HG03342 (cell line): ENCODE measurements at regions not wholly inside any gene's neighbourhood (a gene's known extent, or its start where the extent isn't known, plus 50 kb on each side); places are given as distances from the start of the nearest gene placed in this dataset.

Experiments used
- ATAC-seq: cut with Tn5 transposase; IDR thresholded peaks from one replicate; pipeline ENCODE4 v1.9.1; 2021; ENCODE audit warnings: mild to moderate bottlenecking, moderate library complexity; ENCODE audit not compliant: unreplicated experiment

DNA sequence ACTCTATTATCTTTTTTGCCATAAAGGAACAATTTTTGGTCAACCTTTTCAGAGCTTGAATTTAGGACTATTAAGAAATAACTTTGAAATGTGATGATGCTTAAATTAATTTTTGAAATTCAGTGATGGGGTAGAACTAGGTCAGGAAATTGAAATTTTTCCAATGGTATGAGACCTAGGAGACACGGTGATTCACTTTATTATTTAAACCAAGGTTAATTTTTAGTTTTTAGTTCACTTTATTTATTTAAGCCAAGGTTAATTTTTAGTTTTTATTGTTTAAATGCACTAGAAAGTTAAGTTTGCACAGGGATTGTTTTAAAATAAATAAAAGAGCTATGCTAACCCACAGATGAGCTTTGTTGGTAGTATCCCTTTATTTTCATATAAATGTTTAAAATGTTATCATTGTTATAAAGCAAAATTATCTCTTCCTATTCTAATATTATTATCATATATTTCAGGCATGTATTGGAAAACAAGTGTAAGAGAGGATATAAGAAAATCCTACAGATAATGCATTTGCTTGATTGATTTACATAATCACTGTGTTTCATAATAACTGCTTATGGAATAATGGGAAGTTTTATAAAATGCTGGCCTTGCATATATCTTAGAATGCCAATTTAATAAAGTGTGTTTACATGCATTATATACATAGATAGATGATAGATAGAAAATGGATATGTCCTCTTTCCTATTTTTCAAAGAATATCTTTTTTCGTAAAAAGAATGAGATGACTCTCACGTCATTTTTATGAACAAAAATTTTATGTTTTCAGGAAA is 163.6 kb downstream of the HGF start:
- no peak for ATAC-seq

GRCh38 chr7:81605493-81605892 is 164.4 kb downstream of the HGF start:
- no peak for ATAC-seq

GRCh38 chr7:81604808-81605174 is 165.1 kb downstream of the HGF start:
- ATAC-seq = no peak

GRCh38 chr7:81604075-81604807 is 165.6 kb downstream of the HGF start:
- no peak for ATAC-seq

DNA sequence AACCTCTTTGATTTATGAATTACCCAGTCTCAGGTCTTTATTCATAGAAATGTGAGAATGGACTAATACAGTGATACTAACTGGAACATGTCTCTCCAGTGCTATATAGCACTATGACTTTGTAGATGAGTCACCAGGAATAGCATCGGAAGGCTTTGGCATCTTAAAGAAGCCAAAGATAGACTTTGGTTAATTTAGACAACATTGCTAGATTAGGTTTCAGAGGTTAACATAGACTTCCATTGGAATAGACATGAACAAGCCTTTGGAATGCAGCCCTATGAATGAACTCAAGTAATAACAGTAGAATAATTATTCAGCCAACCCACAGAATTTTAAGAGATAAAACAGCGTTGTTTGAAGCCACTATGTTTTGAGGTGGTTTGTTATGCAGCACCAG is 169.2 kb downstream of the HGF start:
- ATAC-seq = no peak

DNA sequence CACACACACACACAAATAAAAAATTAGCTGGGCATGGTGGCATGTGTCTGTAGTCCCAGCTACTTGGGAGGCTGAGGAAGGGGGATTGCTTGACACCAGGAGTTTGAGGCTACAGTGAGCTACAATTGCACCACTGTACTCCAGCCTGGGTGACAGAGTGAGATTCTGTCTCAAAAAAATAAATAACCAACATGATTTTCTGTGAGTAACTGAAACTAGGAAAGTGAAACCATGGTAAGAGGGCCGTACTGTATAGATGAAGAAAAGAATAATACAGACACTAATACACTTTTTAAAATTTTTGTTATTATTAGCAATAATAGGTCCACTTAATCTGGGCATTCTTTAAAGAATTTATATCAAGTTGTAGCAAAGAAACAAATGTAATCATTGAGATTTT is 170.9 kb downstream of the HGF start:
- ATAC-seq = no peak

GRCh38 chr7:81594767-81595166 is 175.1 kb downstream of the HGF start:
- ATAC-seq = no peak

DNA sequence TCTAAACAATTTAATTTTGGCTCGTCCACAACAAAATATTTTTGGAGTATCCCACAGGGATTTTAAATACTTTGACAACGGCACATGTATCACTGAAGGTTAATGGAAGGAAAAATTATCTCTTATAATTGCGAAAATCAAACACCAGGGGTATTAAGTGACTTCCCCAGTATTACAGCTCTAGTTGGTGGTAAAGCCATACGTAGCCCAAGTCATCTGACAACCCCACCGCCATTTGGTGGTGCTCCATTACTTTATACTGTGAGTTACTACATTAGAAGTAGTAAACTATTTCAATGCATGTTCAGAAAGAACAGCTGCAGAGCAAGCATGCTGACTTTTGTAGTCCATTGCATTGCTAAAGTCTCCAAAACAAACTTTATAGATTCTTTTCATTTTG is 179.7 kb downstream of the HGF start:
- ATAC-seq = no peak

GRCh38 chr7:81584667-81585066 is 185.2 kb downstream of the HGF start:
- ATAC-seq = no peak

DNA sequence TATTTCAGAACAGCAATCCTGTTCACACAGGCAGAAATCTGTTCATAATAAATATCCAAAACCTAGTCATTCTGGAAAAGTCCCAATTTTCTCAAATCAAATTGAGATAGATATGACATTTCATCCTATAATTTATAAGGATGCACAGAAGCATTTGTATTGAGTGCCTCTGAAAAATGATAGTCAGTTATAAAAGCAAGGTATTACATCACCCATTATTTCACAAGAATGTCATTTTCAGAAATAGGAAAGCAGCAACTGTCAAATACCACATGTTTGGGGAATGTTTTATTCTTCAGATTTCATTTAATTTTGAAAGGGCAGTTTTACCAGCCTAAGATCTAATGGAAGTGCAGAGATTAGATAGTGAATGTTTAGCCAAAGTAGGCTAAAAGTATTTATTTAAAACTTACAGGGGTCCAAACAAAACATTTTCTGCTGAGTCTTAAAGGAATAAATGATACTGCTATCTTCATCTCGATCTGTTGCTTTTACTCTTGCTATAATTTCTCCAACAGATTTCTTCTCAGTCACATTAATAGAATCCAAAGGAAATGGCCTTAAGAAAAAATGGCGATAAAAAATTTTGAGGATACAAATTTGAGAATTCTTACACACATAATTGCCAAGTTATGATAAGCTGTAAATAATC is 185.8 kb downstream of the HGF start:
- no peak for ATAC-seq

DNA sequence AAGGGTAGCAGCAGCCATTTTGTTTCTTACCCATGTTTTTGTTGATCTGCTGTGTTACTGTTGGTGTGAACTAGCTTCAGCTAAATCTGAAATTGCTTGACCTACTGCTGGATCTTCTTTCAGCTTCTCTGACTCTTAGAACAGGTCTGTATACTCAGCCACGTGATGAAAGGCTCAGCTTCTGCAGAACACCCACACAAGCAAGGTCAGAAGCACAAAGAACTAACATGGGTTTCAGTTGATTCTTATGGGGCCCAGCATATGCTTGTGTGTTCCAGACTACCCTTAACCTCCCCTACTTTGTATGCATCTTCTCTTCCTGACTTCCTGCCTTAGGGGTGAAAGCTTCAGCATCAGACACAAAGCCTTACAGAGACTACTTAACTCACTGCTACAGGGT is 186.8 kb downstream of the HGF start:
- ATAC-seq = no peak

DNA sequence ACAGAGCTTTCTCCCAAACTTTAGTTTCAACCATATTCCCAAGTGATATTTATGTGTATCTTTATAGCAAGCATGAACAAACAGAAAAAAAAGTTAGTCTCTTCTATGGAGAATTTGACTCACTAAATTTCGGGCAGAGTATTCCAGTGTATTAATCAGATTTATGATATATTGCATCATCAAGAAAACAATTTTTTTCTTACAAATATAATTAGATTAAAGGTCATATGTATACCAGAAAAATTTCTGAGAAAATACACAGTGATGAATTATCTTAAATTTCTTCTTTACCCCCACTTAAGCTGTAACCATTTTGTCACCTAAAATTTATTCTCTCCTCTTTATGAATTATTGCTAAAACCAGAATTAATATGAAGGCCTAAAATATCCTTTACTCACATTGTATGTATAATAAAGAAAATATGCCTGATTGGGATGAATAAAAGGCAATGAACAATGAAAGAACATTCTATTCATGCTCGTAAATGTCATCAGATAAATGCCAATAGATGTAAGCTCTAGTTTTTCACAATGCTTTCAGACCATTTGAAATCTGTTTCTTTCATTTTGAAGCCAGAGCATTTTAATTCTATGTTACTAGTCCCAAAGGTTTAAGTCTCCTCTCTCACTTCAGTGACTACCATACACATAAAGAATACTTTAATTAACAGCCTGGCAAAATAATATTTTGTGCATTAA is 192.1 kb downstream of the HGF start:
- ATAC-seq = no peak

DNA sequence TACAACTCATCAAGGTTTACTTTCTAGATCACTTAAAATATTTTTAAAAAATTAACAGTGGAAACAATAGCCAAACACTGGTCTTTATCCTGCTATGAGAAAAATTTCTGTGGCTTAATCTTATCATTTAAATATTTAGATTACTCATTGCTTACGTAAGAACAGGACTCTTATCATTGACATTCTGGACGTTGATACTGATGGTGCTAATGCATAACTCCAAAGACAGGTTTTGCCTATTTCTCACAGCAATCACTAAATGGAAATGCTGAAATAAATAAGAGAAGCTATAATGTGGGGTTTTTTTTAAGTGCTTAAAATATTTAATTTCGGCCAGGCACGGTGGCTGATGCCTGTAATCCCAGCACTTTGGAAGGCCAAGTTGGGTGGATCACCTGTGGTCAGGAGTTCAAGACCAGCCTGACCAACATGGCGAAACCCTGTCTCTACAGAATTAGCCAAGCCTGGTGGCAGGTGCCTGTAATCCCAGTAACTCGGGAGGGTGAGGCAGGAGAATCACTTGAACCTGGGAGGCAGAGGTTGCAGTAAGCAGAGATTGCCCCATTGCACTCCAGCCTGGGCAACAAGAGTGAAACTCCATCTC is 195.0 kb downstream of the HGF start:
- ATAC-seq = no peak

DNA sequence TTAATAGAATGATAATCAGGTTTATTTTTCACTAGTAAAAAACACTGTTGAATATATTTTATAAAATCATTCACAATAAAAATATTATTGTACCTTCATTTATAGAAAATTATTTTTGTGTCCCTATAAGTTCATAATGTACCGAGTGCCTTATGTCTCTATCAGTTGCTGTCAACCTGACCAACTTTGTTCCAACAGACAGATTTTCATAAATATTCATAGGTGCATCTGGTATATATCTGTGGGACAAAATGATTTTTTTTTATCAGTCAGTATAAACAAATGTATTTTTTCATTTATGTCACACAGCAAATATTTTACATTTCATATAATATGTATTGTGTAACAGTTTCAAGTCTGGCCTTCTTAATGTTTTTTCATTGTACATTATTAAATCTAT is 195.9 kb downstream of the HGF start:
- ATAC-seq = no peak

GRCh38 chr7:81573128-81573527 is 196.7 kb downstream of the HGF start:
- no peak for ATAC-seq

DNA sequence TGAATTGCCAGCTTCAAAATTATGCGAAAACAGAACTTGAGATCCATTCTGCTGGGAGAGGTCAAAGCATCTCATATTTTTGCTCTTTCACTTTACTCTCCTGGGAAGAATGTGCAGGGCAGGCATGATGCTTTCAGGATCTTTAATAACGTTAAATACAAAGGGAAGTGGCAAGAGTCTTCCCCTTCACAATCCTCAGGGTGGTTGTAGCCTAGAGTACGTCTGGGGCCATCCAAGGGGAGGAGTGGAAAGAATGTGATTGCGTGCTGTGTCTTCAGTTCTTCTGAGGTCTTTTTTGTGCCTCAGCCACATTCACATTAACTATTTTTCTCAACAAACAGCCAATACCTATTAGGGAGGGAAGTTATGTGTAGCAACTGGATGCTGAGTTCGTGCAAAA is 207.3 kb downstream of the HGF start:
- ATAC-seq = no peak

DNA sequence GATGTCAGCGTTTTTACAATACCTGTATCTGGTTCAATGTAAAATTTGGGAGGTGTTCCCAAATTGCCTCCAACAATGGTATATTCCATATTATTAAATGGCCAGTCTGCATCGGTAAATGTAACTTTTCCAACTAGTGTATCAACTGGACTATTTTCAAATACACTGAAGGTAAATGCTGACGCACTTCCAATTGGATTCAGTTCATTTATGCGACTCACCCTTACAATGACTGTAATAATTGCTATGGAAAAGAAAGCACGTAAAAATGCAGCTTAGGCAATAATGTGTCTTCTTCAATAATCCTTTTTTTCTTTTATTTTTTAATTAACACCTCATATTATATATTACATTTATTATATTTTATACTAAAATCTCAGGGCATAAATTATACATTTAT is 209.1 kb downstream of the HGF start:
- no peak for ATAC-seq

GRCh38 chr7:81549484-81550016 is 220.3 kb downstream of the HGF start:
- ATAC-seq = no peak

DNA sequence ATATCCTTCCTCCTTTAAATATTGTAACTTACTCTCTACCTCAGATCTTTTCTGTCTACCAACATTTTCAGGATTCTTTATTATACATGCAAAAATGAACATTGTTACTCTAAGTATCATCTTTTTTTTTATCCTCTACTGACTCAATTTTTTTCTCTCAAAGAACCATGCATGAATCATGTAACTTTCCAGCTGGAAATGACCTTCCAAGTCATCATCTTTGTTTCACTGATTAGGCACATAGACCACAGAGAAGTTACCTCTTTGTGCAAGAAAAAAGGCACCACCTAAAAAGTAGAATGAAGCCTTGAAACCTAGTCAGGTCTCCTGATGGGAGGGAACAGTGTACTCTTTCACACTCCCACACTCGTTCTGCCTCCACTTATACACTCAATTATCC is 234.9 kb downstream of the HGF start:
- no peak for ATAC-seq

GRCh38 chr7:81534446-81534845 is 235.4 kb downstream of the HGF start:
- ATAC-seq = no peak

DNA sequence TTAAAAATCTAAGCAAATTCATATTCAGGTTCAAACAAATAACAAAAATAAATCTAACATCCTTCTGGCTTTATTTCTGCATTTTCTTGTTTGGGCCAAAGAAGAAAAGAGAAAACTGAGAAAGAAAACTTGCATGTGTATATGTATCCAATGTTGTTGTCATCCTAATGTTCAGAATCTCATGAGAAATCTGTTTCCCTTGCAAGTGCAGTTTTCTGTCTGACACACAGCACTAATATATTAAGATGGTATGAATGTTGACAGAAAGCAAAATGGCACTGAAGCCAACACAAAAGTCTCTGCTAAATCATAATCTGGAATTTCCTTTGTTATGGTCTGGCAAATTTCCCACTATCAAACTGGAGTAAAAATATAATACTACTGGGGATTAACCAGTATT is 235.9 kb downstream of the HGF start:
- no peak for ATAC-seq
